Fibroblast of lung (primary cell): ENCODE measurements at regions not wholly inside any gene's neighbourhood (a gene's known extent, or its start where the extent isn't known, plus 50 kb on each side); places are given as distances from the start of the nearest gene placed in this dataset.

Experiments used
- EZH2 ChIP-seq: IDR thresholded peaks from 2 replicates; pipeline ENCODE4 v1.5.1; 2012; ENCODE audit warnings: low read length, control low read depth, mild to moderate bottlenecking; ENCODE audit errors: missing control alignments
- TF ChIP-seq, protein P1 (sequence below), 2 donors: IDR thresholded peaks in 1 of 2; conservative IDR thresholded peaks in 1 of 2; 1 replicate in 1 of 2; 2 replicates in 1 of 2; pipeline ENCODE4 v1.5.1; 2011 to 2012; ENCODE audit warnings: low read length in 2 of 2, control low read depth in 1 of 2, inconsistent platforms in 1 of 2, low read depth in 1 of 2, mild to moderate bottlenecking in 1 of 2

- TF ChIP-seq, protein P1, sequence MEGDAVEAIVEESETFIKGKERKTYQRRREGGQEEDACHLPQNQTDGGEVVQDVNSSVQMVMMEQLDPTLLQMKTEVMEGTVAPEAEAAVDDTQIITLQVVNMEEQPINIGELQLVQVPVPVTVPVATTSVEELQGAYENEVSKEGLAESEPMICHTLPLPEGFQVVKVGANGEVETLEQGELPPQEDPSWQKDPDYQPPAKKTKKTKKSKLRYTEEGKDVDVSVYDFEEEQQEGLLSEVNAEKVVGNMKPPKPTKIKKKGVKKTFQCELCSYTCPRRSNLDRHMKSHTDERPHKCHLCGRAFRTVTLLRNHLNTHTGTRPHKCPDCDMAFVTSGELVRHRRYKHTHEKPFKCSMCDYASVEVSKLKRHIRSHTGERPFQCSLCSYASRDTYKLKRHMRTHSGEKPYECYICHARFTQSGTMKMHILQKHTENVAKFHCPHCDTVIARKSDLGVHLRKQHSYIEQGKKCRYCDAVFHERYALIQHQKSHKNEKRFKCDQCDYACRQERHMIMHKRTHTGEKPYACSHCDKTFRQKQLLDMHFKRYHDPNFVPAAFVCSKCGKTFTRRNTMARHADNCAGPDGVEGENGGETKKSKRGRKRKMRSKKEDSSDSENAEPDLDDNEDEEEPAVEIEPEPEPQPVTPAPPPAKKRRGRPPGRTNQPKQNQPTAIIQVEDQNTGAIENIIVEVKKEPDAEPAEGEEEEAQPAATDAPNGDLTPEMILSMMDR (conservative IDR thresholded peaks at IDR 0.05 in 1 of 2, IDR thresholded peaks at IDR 0.05 in 1 of 2; ENCODE audit: low read depth in 1 of 2, low read length in 2 of 2), result no peak
- TF ChIP-seq EZH2, result no peak
Measured at GRCh38 chr15:66939016-66939415, 126.4 kb upstream of the SMAD3 start.
